Right renal pelvis (tissue), 4 donors: ENCODE measurements at regions not wholly inside any gene's neighbourhood (a gene's known extent, or its start where the extent isn't known, plus 50 kb on each side); places are given as distances from the start of the nearest gene placed in this dataset.

ENCODE experiments used
- DNase-seq, 4 donors: peaks; one replicate each; pipeline ENCODE4 v3.0.0-alpha.2; 2013; ENCODE audit warnings: low read depth in 4 of 4, low spot score in 3 of 4, missing footprints in 1 of 4

DNA sequence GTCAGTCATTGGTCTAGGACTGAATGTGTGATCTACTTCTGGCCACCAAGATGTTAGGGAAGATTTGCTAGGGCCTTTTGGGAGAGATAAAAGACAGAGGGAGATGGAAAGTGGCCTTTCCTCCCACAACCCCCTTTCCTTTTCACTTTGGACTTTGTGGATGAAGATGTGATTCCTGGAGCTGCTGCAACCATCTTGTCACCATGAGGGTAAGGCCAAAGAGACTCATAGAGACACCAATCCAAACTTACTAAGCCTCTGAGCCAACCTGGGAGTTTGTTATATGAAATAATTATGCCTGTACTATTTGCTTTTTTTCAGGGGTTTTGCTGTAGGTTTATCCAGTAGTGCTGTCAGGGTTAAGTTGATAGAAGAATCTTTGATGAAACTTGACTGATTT lies 111.8 kb upstream of the SMIM23 start:
- DNase-seq = no peak

DNA sequence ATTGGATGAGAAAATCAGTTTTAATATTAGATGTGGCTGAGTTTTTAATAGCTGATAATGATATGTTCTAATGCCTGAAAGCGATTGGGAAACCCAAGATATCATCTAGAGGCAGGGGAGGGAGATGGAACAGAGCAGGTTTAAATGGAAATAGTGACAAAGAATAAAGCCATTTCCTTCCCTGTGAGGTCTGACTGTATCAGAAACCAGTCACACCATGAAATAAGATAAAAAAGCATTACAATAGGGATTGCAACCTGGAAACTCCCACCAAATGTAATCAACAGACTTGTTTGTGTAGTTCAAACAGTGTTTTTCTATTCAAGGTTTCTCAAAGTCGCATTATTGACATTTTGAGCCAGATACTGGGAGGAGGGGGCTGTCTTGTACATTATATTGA lies 110.1 kb upstream of the SMIM23 start:
- no peak for DNase-seq

DNA sequence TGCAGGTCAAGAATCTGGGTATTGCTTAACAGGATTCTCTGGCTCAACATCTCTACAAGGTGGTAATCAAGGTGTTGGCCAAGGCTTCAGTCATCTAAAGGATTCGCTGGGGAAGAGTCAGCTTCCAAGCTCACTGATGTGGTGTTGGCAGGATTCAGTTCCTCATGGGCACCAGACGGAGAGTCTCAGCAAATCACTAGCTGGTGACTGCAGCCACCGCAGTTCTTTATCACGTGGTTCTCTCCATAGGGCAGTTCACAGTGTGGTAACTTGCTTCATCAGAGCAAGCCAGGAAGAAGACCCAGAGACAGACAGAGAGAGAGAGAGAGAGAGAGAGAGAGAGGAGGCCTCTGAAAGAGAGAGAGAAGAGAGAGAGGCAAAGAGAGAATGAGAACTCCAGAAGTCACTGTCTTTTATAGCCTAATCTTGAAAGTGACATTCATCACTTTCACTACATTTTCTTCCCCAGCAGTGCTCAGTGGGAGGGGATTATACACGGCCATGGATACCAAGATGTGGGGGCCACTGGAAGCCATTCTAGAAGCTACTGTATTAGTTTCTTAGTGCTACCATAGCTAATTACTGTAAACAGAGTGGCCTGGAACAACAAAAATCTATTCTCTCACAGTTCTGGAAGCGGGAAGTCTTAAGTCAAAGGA lies 109.2 kb upstream of the SMIM23 start:
- no peak for DNase-seq

DNA sequence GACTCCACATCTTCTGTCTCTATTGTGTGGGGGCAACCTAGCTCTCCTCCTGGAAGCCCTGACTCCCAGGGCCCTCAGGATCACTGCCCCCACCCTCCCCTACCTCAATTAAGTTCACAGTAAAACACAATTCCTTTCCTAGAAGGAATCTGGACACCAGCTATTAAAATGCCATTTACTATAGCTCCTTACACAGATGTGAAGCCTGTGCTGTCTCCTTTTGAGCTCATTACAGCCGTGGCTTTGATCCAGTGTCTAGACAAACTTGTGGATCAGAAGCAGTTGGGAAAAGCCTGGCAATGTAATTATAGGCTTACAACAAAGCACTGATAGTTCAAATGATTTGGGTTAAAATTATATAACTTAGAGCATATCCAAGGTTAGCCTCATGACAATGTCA lies 107.0 kb upstream of the SMIM23 start:
- DNase-seq = no peak

DNA sequence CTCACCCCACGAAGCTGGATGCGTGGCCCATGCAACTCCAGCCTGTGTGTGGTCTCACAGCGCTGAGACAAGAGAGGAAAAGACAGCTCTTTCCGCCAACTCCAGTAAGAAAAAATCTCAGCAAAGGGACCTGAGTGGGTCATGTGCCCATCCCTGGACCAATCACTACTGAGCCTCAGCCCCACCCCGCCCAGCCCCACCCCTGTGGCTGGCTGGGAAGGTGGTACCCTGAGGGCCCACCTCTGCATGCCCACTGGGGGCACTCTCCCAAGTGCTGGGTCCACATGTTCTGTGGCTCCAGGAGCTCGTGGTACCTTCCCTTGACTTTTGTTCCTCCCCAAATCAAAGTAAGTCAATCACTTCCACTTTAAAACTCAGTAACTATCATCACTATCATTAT lies 105.1 kb upstream of the SMIM23 start:
- DNase-seq = no peak

DNA sequence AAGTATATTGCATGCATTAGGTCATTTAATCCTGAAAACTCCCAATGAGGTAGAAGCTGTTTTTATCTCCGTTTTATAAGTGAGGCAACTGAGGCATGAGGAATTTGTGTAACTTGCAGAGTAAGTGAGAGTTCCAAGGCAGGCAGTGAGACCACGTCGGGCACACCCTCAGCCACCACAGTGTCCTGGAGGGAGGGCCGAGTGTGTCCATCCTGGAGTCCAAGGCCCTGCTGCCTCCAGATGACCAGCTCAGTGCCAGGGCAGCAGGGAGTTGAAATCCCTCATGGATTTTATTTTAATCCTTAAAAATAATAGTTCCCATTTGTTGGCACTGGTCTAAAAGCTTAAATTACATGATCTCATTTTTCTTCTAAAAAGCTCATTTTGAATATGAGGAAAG lies 104.6 kb upstream of the SMIM23 start:
- no peak for DNase-seq

DNA sequence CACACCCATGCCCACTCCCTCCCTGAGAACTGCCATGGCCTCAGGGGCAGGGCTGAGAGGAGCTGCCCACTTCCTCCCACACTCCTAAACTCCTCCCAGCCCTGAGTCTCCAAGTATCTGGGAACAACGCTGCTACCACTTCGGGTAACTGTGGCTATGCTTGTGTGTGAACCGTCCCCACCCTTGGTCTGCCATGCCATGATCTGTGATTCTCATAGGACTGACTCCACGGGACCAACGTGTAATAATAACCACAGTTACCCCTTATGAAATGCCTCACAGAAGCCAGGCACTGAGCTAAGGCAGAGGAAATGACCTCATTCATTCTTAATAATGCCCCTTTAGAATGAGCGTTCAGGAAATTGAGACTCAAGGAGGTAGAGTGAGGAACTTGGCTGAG lies 103.9 kb upstream of the SMIM23 start:
- DNase-seq = no peak

DNA sequence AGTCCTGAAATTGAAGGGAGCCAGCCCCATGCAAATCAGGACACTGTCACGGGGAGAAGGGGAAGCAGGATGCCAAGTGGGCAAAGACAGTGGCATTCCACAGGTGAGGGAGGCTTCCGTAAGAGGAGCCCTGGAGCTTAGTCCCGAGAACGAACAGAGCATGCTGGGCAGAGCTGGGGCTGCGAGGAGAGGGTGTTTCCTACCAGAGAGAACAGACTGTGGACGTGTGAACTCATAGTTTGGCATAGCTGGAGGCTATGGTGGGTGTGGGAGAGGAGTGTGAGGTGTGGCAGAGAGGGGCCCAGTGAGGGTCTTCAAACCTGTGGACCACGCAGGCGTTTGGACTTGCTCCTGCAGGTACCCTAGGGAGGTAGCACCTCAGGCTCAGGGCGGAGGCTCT lies 102.8 kb upstream of the SMIM23 start:
- DNase-seq = no peak

DNA sequence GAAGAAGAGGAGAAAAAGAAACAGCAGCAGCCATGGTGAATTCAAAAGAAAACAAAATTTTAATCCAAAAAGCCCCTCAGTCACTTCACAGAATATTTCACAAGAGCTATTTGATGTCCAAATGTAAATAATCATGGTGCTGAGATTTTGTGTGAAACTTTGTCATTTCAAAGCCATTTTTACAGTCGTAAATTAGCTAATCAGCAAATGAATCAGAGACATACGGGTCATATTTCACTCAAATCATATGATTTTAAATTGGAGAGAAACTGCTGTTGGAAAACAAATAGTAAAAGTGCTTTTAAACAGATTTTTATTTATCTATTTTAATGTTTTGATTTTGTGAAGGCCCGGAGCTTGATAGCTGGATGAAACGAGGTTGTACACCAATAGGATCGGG lies 101.4 kb upstream of the SMIM23 start:
- DNase-seq = no peak

DNA sequence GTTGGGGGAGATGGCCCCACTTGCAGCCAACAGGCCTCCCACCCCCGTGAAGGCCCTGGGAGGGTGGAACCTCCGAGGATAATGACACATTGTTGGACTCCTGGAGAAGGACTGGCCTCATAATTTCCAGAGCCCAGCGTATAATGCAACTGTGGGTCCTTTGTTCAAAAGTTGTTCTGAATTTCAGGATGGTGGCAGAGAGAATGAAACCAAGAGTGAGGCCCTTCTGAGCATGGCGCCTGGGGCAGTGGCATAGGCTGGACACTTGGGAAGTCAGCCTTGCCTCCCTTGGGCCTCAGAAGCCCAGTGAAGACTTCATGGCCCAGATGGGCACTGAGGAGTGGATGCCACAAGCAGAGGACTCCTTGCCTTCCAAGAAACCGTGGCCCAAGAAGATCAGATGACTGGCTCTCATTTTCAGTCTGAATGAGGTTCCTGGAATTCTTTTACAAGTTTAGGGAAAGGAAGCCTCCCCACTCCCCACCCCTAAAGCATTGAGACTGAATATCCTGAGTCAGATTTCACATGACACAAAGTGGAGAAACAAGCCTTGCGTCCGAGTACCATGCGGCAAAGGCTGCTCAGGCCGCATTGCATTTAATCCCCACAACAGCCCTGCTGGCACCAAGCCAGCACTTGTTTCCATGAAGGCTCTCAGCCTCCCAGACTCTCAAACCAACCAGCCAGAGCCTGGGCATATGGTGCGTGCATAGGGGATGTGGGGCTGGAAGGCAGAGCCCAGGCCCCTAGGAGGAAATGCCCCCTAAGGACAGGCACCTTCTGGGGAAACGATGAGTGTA lies 96.7 kb upstream of the SMIM23 start:
- no peak for DNase-seq

DNA sequence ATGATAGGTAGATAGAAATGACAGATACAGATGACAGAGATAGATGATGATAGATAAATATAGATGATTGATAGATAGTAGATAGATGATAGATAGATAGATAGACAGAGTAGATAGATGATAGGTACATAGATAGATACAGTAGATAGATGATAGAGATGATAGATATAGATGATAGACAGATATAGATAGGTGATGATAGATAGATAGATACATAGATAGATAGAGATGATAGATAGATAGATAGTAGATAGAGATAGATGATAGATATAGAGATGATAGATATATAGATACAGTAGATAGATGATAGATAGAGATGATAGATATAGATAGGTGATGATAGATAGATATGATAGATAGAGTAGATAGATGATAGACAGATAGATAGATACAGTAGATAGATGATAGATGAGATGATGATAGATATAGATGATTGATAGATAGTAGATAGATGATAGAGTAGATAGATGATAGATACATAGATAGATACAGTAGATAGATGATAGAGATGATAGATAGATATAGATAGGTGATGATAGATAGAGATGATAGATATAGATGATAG lies 95.7 kb upstream of the SMIM23 start:
- no peak for DNase-seq

DNA sequence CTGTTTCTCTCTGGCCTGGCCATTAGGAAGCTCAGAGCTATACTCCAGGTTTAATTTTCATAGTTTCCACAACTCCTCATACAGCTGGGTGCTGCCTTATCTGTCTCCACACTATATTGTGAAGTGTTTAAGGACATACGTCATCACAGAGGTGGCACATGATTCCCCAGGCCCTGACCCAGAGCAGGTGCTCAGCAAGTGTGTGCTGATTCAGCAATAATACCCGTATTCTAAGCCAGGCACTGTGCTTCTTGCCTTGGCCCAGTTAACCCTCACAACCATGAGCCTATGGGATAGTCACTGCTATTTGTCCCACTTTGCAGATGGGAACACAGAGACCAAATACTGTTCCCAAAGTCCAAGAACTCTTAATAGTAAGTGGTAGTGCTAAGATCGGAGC lies 93.5 kb upstream of the SMIM23 start:
- no peak for DNase-seq

DNA sequence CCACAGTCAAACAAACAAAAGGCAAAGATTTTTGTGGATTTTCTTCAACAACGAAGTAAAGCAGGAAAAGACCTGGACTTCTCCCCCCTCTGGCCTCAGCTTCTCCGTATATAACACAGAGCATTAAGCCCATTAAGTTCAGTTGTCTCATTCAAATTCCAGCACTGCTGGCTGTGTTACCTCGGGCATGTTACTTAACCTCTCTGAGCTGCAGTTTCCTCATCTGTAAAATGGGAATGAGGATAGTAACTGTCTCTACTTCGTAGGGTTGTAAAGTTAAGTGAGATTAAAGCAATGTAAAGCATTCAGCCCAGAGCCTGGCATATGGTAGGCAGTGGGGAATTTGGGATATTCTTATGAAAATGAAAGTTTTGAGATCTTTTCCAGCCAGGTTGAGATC lies 92.7 kb upstream of the SMIM23 start:
- no peak for DNase-seq

DNA sequence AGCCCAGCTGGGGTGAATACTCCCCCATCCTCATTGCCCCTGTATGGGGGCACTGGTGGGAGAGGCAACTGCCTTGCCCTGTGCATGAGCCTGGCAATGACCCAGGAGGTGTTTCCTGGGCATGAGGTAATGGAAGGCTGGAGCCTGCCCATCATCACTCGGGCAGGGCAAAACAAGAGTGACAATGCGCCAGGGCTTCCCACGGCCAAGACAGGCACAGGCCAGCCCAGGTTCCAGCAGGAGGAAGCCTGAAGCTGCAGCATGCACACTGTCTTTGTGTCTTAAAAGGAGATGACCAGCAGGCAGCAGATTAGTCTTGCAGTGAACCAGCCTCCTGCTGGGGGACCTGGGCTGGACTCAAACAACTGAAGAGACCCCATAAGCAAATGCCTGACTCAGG lies 92.2 kb upstream of the SMIM23 start:
- no peak for DNase-seq

DNA sequence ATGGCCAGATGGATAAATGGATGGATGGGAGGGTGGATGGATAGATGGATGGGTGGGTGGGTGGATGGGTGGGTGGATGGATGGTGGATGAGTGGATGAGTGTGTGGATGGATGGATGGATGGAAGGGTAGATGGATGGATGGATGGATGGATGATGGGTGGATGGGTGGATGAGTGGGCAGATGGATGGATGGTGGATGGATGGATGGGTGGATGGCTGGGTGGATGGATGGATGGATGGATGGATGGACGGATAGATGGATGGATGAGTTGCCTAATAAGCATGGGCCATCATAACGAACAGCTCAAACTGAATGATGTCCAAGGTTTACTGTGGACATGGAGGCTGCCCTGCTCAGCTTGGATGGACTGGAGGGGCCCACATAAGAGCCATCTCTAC lies 89.8 kb upstream of the SMIM23 start:
- DNase-seq = no peak

DNA sequence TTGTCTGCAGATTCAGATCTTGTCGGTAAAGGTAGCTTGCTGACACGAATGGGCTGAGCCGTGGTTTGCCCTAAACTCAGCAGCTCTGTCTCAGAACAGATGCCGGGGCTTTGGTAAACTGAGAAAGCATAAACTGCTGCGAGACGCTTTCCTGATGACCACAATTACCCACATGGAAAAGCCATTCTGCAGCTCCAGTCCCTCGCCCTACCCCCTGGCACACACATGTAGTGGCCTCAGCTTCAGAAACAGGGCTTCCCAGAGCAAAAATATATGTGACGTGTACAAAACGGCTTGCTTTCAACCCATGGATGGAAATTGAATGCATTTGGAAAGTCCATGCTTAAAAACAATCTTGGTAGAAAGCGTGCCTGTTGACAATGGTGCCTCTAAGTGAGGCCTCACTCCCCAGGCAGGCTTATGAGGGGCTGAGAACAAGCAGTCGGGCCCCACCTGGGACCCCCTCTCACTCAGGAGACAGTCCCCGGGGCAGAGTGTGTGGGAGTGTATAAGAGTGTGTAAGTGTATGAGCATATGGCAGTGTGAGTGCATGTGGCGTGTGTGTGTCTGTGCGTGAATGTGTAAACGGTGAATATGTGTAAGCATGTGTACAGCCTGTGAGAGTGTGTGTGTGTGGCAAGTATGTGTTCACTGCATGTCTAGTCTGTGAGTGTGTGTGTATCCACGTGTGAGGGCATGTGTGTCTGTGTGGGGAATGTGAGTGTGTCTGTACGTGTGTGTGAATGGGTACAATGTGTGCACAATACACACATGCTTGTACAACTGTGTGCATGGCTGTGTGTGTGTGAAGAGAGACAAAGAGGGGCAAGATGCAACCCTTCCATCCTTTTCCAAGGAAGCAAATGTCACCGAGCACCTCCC lies 88.2 kb upstream of the SMIM23 start:
- no peak for DNase-seq

DNA sequence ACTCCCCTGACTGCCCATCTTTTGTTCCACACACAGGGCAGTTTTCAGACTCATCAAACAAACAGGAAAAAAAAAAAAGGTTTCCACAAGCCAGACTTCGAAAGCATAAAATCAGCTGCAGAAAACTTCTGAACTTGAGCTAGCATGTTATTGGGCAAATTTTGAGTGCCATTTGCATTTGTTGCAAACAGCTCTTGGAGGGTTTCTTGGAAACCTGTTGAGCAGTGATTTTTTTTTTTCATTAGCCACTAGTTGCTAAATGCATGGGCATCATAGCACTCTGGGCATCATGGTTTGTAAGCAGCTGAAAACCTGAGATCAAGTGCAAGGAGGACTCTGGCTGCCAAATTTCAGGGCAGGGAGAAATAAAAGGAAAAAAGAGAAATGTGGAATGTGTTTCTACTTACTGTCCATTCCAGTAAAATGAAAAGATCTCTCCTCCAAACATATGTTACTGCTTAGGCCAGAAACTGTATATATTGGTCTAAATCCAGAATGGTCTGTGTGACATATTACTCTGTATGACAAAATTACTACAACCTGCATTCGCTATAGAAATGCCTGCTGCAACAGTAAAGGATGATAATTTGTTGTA lies 85.2 kb upstream of the SMIM23 start:
- DNase-seq = no peak

DNA sequence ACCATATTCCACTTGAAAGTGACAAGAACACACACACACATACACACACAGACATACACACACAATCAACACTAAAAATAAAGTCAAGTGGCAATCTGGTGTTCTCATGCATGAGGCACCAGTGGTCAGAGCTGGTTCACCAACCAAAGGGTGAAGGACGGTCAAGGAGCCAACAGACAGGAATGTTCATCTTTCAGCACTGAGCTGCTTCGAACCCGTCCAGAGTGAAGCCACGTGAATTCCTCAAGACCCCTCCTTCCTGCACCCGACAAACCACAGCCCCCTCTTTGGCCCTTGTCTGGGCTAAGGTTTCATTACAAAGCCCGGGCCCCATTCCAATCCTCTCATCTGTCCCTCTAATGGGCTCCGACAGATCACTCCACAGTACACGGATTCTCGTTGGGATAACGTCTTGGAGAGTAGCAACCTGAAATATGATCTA lies 84.5 kb upstream of the SMIM23 start:
- no peak for DNase-seq

DNA sequence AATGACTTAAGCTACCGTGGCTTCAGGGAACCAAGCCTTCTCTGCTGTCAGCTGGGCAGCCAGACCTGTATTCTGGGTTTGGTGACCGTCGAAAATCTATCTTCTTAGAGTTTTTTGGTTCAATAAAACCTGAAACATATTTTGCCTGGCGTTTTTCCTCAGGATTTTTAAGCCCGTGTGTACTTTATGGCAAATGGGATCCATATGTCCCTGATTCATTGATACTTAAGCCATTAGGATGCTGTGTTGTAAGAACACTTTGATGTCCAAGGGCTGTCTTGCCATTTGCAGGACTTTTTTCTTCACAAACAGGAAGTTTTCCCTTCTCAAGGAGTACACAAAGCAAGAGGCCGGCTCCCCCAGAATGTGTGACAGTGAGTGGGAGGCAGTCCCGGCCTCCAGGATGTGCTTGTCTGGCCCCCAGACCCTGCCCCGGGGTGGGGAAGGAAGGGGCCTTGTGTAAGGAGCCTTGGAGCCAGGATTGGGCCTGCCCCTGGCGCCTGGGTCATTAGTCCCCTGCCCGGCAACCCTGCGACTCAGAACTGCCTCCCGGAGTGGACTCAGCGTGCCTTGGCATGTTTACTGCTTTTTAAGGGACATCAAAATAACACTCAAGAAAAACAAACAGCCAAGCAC lies 83.4 kb upstream of the SMIM23 start:
- DNase-seq = no peak

DNA sequence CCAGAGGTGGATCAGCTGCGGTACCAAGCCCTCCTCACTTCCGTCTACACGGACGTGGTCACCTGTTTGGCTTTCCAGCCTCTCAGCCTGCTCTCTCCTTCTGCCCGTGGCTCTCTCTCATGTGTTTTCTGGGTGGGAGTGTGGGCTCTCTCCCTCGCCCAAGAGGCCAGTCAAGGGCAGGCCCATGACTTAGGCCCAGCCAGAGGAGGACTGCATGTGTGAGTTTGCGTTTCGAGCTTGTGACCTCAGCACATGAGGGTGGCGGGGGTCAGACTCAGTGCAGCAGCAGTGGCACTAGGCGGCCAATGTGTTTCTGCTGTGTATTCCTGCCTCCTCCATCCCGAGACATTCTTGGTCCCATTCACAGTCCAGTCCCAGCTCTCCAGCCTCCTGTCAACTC lies 82.5 kb upstream of the SMIM23 start:
- no peak for DNase-seq
